GM12891 (cell line): ENCODE measurements at regions not wholly inside any gene's neighbourhood (a gene's known extent, or its start where the extent isn't known, plus 50 kb on each side); places are given as distances from the start of the nearest gene placed in this dataset.

ENCODE experiments used
- PAX5 ChIP-seq: IDR thresholded peaks from 2 replicates; pipeline ENCODE4 v1.6.1; 2011; ENCODE audit warnings: low read length, moderate library complexity, mild to moderate bottlenecking; ENCODE audit not compliant: insufficient read depth, severe bottlenecking
- POLR2A ChIP-seq: IDR thresholded peaks from 2 replicates; pipeline ENCODE4 v1.6.1; 2011; ENCODE audit warnings: low read depth, low read length, control low read depth
- POLR2AphosphoS5 ChIP-seq: IDR thresholded peaks from 2 replicates; pipeline ENCODE4 v1.6.1; 2011; ENCODE audit warnings: low read depth, low read length, control low read depth
- POU2F2 ChIP-seq: IDR thresholded peaks from 2 replicates; pipeline ENCODE4 v1.6.1; 2011; ENCODE audit warnings: low read depth, mild to moderate bottlenecking, control low read depth, low read length, moderate library complexity
- SPI1 ChIP-seq: IDR thresholded peaks from 2 replicates; pipeline ENCODE4 v1.6.1; 2011; ENCODE audit warnings: low read depth, low read length, control low read depth
- TAF1 ChIP-seq: IDR thresholded peaks from 2 replicates; pipeline ENCODE4 v1.6.1; 2011; ENCODE audit warnings: low read depth, low read length, control low read depth

DNA sequence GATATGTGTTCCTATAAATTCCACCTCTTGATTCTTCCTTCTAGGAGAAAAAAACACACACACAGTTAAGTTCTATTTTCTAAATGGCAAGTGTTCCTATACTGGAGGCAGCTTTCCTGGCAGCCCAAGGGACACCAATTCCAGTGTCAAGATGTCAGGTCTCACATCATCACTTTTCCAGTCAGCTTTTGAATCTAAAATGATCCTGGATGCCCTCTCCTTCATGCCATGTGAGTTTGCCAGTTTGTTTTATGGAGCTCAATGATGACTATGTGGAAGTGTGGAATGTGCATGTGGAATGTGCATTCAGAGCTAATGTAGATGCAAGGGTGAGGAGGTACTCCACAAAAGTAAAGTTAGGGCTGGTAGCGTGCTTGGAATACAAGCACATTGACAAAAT, 269.3 kb upstream of the NMUR2 start:
- TF ChIP-seq POLR2A: no peak
- TF ChIP-seq POLR2AphosphoS5: no peak
- no peak for TF ChIP-seq SPI1
- no peak for TF ChIP-seq TAF1
- TF ChIP-seq POU2F2: no peak
- TF ChIP-seq PAX5: no peak
